MCF 10A (cell line): ENCODE measurements at regions not wholly inside any gene's neighbourhood (a gene's known extent, or its start where the extent isn't known, plus 50 kb on each side); places are given as distances from the start of the nearest gene placed in this dataset.

ENCODE experiments used
- BruUV-seq: library from RNA; stranded (reverse); fragments of 400-500 nt; replicated peaks from 2 replicates; lab custom pipeline; 2021; lab: Mats Ljungman, UMichigan
- CTCF ChIA-PET: fragments of 300-600 bp; sonication (Branson Sonifier 250); formaldehyde crosslinking; extraction: SDS; loops from one replicate; lab custom pipeline; 2021; ENCODE audit warnings: antibody characterized with exemption, inconsistent platforms; lab: Yijun Ruan, JAX
- POLR2A ChIA-PET: fragments of 300-600, 350-650 bp; sonication (Branson Sonifier 250); formaldehyde crosslinking; extraction: SDS; loops from one replicate; lab custom pipeline; 2020; ENCODE audit warnings: antibody characterized with exemption, inconsistent platforms; lab: Yijun Ruan, JAX
- DNase-seq: peaks from one replicate; pipeline ENCODE4 v3.0.0-alpha.2; 2018; ENCODE audit not compliant: unreplicated experiment
- H3K27ac Mint-ChIP-seq: one replicate; pipeline ENCODE4 v1.8.0; 2022; ENCODE audit warnings: mild to moderate bottlenecking, low read depth, mixed read lengths; ENCODE audit not compliant: unreplicated experiment
- H3K27me3 Mint-ChIP-seq: one replicate; pipeline ENCODE4 v1.8.0; 2022; ENCODE audit warnings: mixed read lengths; ENCODE audit not compliant: insufficient read depth, unreplicated experiment
- H3K36me3 Mint-ChIP-seq: one replicate; pipeline ENCODE4 v1.8.0; 2022; ENCODE audit warnings: mild to moderate bottlenecking, moderate library complexity, mixed read lengths; ENCODE audit not compliant: insufficient read depth, unreplicated experiment
- H3K4me1 Mint-ChIP-seq: one replicate; pipeline ENCODE4 v1.8.0; 2022; ENCODE audit warnings: mixed read lengths; ENCODE audit not compliant: insufficient read depth, unreplicated experiment
- H3K4me3 Mint-ChIP-seq: one replicate; pipeline ENCODE4 v1.8.0; 2022; ENCODE audit warnings: mild to moderate bottlenecking, moderate library complexity, mixed read lengths; ENCODE audit not compliant: unreplicated experiment
- H3K9me3 Mint-ChIP-seq: one replicate; pipeline ENCODE4 v1.8.0; 2022; ENCODE audit warnings: mixed read lengths; ENCODE audit not compliant: unreplicated experiment
- intact Hi-C: fragments of 100-400 bp; cut with micrococcal nuclease; formaldehyde crosslinking; loops from 2 replicates; pipeline ENCODE4 v1.14.1; 2022
- TF ChIP-seq, protein P1 (sequence below): fragments of 200-600 bp; IDR thresholded peaks from one replicate; pipeline ENCODE4 v1.8.0; 2022; ENCODE audit warnings: antibody characterized with exemption, mild to moderate bottlenecking; ENCODE audit not compliant: unreplicated experiment

GRCh38 chr1:73711089-73711488, 486.9 kb downstream of the LRRIQ3 start:
- Mint-ChIP-seq H3K4me1 (no peaks in the 10 kb centered on the region), H3K4me3 (no peak overlapping the region), H3K36me3 (no peaks in the 10 kb centered on the region), H3K27me3 (no peaks in the 10 kb centered on the region), H3K9me3 (peaks cover 2% of the 10 kb centered on the region), H3K27ac (no peak overlapping the region)
- ChIA-PET POLR2A (no interaction called here), CTCF (no interaction called here)
- DNase-seq = no peak
- BruUV-seq = no TSS peak
- TF ChIP-seq, protein P1, sequence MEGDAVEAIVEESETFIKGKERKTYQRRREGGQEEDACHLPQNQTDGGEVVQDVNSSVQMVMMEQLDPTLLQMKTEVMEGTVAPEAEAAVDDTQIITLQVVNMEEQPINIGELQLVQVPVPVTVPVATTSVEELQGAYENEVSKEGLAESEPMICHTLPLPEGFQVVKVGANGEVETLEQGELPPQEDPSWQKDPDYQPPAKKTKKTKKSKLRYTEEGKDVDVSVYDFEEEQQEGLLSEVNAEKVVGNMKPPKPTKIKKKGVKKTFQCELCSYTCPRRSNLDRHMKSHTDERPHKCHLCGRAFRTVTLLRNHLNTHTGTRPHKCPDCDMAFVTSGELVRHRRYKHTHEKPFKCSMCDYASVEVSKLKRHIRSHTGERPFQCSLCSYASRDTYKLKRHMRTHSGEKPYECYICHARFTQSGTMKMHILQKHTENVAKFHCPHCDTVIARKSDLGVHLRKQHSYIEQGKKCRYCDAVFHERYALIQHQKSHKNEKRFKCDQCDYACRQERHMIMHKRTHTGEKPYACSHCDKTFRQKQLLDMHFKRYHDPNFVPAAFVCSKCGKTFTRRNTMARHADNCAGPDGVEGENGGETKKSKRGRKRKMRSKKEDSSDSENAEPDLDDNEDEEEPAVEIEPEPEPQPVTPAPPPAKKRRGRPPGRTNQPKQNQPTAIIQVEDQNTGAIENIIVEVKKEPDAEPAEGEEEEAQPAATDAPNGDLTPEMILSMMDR = no peak
- intact Hi-C loops = no loop called here

- H3K4me3 Mint-ChIP-seq = no peak overlapping the region
- no peaks in the 10 kb centered on the region for H3K27me3 Mint-ChIP-seq
- no peak for DNase-seq
- intact Hi-C loops = no loop called here
- ChIA-PET POLR2A (no interaction called here), CTCF (no interaction called here)
- no peaks in the 10 kb centered on the region for H3K9me3 Mint-ChIP-seq
- no peaks in the 10 kb centered on the region for H3K36me3 Mint-ChIP-seq
- no peak overlapping the region for H3K27ac Mint-ChIP-seq
- TF ChIP-seq, protein P1 = no peak
- no TSS peak for BruUV-seq
- no peaks in the 10 kb centered on the region for H3K4me1 Mint-ChIP-seq
These were observed 496.1 kb downstream of the LRRIQ3 start for GRCh38 chr1:73701826-73702225.

DNA sequence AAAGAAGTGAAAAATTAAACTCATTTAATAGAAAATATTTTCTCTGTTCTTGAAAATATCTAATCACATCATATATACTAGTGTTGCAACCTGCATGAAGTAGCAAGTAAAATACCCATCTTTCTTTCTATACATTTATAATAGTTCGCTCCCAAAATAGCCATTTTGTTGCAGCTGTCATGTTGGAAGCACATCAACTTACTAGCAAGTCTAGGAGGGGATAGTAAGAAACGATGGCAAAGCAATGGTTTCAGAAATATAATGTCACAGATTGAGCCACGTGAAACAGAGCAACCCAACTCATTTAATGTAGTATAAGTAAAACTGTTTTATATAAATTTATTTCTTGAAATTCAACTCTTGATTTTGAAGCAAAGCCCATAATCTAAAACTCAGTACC, 521.8 kb downstream of the LRRIQ3 start:
- H3K27me3 Mint-ChIP-seq = no peaks in the 10 kb centered on the region
- POLR2A ChIA-PET = no interaction called here
- no peaks in the 10 kb centered on the region for H3K36me3 Mint-ChIP-seq
- TF ChIP-seq, protein P1 = no peak
- no peaks in the 10 kb centered on the region for H3K4me1 Mint-ChIP-seq
- H3K4me3 Mint-ChIP-seq = no peak overlapping the region
- no peak for DNase-seq
- CTCF ChIA-PET = interaction anchor here (0.6 to 2.4 kb wide), 4 partner anchors 262 to 1053 kb away, joined by 3 to 13 read pairs (median 4); no protein-coding TSS in a partner anchor
- no peak overlapping the region for H3K27ac Mint-ChIP-seq
- no TSS peak for BruUV-seq
- intact Hi-C loops = loop anchor here (5.0 to 10.0 kb wide), 2 partner anchors 319 to 1489 kb away; no protein-coding TSS in a partner anchor
- no peaks in the 10 kb centered on the region for H3K9me3 Mint-ChIP-seq

DNA sequence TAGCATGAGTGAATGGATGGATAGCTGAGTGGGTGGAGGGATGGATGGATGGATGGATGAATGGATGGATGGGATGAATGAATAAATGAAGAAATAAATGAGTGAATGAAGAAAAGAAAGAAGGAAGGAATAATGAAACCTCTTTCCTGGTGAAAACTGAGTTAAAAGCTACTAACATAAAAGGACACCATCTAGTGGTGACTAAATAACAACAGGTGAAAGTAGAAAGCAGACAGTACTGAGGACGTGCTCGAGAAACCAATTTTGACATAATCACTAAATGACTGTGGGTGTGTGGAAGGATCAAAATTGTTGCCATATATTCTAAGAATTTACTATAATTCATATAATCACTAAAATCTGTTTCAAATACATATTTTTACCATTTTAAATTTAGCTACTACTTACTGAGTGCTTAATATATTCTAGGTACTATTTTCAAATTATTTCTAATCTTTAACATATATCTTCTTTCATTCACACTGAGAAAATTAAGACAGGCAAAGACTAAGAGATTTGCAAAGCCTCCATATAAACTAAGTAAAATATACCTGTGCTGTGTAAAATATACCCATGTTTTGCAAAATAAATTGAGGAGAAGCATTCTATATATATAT, 522.9 kb downstream of the LRRIQ3 start:
- TF ChIP-seq, protein P1 = peak; percentile 55
- Mint-ChIP-seq H3K4me3 (no peak overlapping the region), H3K27ac (no peak overlapping the region), H3K27me3 (no peaks in the 10 kb centered on the region), H3K9me3 (no peaks in the 10 kb centered on the region), H3K36me3 (no peaks in the 10 kb centered on the region), H3K4me1 (no peaks in the 10 kb centered on the region)
- ChIA-PET CTCF (interaction anchor here (0.6 to 2.4 kb wide), 29 partner anchors 13 to 1491 kb away, joined by 3 to 13 read pairs (median 3); no protein-coding TSS in a partner anchor), POLR2A (interaction anchor here (0.7 kb wide), 1 partner anchor 905 kb away, joined by 3 read pairs; no protein-coding TSS in a partner anchor)
- no TSS peak for BruUV-seq
- intact Hi-C loops = loop anchor here (1.0 to 10.0 kb wide), 4 partner anchors 222 to 1488 kb away; no protein-coding TSS in a partner anchor
- DNase-seq = peak; percentile 34
